Fibroblast of lung (primary cell): ENCODE measurements at regions not wholly inside any gene's neighbourhood (a gene's known extent, or its start where the extent isn't known, plus 50 kb on each side); places are given as distances from the start of the nearest gene placed in this dataset.

ENCODE experiments used
- EZH2 ChIP-seq: IDR thresholded peaks from 2 replicates; pipeline ENCODE4 v1.5.1; 2012; ENCODE audit warnings: low read length, control low read depth, mild to moderate bottlenecking; ENCODE audit errors: missing control alignments
- TF ChIP-seq, protein P1 (sequence below), 2 donors: IDR thresholded peaks in 1 of 2; conservative IDR thresholded peaks in 1 of 2; 1 replicate in 1 of 2; 2 replicates in 1 of 2; pipeline ENCODE4 v1.5.1; 2011 to 2012; ENCODE audit warnings: low read length in 2 of 2, control low read depth in 1 of 2, inconsistent platforms in 1 of 2, low read depth in 1 of 2, mild to moderate bottlenecking in 1 of 2

DNA sequence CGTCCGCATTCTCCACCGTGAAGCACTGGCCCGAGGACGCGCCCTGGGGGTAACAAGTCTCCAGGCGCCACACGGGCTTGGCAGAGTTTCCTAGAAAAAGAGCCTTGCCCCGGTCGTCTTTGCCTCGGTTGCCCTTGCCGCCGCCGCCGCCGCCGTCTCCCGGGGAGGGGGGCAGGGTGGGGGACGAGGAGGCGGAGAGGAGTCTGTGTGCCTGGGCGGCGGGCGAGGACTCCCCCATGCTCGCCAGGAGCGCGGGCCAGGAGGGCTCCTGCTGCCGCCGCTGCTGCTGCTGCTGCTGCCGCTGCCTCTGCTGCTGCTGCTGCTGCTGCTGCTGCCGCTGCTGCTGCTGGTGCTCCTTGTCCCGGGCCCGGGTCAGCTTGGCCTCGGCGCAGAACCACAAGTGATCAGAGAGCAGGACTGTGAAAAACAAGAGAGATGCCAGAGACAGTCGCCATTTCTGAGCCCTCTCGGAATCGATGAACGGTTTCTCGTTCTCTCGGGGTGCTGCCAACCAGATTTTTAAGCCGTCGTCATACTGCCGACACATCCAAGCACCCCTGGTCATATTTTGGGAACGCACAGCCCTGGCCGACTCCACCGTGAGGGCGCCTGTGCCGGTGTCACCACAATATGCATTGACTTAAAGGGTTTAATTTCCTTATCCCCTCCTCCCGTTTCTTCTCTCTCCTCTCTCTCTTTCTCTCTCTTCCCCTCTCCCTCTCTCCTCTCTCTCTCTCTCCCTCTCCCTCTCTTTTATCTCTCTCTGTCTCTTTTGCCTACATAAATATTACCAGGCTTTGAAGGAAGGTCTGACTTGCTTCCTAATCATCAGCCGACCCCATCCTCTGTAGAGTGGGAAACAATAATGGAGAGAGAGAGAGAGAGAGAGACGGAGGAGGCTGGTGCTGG is 349.1 kb downstream of the LIG4 start:
- TF ChIP-seq, protein P1, sequence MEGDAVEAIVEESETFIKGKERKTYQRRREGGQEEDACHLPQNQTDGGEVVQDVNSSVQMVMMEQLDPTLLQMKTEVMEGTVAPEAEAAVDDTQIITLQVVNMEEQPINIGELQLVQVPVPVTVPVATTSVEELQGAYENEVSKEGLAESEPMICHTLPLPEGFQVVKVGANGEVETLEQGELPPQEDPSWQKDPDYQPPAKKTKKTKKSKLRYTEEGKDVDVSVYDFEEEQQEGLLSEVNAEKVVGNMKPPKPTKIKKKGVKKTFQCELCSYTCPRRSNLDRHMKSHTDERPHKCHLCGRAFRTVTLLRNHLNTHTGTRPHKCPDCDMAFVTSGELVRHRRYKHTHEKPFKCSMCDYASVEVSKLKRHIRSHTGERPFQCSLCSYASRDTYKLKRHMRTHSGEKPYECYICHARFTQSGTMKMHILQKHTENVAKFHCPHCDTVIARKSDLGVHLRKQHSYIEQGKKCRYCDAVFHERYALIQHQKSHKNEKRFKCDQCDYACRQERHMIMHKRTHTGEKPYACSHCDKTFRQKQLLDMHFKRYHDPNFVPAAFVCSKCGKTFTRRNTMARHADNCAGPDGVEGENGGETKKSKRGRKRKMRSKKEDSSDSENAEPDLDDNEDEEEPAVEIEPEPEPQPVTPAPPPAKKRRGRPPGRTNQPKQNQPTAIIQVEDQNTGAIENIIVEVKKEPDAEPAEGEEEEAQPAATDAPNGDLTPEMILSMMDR (conservative IDR thresholded peaks at IDR 0.05 in 1 of 2, IDR thresholded peaks at IDR 0.05 in 1 of 2; ENCODE audit: low read depth in 1 of 2, low read length in 2 of 2): no peak
- TF ChIP-seq EZH2: no peak
